HFFc6 (cell line): ENCODE measurements at regions not wholly inside any gene's neighbourhood (a gene's known extent, or its start where the extent isn't known, plus 50 kb on each side); places are given as distances from the start of the nearest gene placed in this dataset.

ENCODE experiments used
- DNase-seq: peaks from one replicate; pipeline ENCODE4 v3.0.0-alpha.2; 2018
- H3K27ac Mint-ChIP-seq: 2 replicates; pipeline ENCODE4 v1.8.0; 2020; ENCODE audit warnings: mild to moderate bottlenecking, mixed read lengths
- H3K27me3 Mint-ChIP-seq: 2 replicates; pipeline ENCODE4 v1.8.0; 2021; ENCODE audit warnings: mild to moderate bottlenecking, moderate library complexity, mixed read lengths; ENCODE audit not compliant: insufficient read depth
- H3K36me3 Mint-ChIP-seq: 2 replicates; pipeline ENCODE4 v1.8.0; 2021; ENCODE audit warnings: low read depth, mixed read lengths
- H3K4me1 Mint-ChIP-seq: 2 replicates; pipeline ENCODE4 v1.8.0; 2020; ENCODE audit warnings: low read depth, mixed read lengths
- H3K4me3 Mint-ChIP-seq: 2 replicates; pipeline ENCODE4 v1.8.0; 2020; ENCODE audit warnings: mild to moderate bottlenecking, moderate library complexity, mixed read lengths
- H3K9me3 Mint-ChIP-seq: 2 replicates; pipeline ENCODE4 v1.8.0; 2020; ENCODE audit warnings: mild to moderate bottlenecking, mixed read lengths
- TF ChIP-seq, protein P1 (sequence below): fragments of 200-600 bp; sonication (generic); IDR thresholded peaks from 2 replicates; pipeline ENCODE4 v1.5.0; 2021; ENCODE audit warnings: antibody characterized with exemption, mild to moderate bottlenecking

DNA sequence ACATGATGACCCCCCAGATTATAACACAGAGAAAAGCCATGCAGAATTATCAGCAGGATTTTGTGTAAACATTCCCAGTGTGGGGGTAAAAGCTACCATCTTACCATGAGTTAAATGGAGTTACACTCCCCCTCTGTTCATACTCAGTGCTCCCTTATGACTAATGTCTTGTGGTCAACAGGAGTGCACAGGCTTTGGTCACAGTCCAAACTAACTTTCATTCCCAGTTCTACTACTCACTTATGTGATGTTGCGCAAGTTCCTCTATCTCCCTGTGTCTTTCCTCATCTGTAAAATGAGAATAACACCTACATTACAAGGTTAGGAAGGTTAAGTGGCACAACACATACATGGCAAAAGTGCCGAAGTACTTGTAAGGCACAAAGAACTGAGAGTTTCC is 277.9 kb downstream of the RBM26 start:
- TF ChIP-seq, protein P1, sequence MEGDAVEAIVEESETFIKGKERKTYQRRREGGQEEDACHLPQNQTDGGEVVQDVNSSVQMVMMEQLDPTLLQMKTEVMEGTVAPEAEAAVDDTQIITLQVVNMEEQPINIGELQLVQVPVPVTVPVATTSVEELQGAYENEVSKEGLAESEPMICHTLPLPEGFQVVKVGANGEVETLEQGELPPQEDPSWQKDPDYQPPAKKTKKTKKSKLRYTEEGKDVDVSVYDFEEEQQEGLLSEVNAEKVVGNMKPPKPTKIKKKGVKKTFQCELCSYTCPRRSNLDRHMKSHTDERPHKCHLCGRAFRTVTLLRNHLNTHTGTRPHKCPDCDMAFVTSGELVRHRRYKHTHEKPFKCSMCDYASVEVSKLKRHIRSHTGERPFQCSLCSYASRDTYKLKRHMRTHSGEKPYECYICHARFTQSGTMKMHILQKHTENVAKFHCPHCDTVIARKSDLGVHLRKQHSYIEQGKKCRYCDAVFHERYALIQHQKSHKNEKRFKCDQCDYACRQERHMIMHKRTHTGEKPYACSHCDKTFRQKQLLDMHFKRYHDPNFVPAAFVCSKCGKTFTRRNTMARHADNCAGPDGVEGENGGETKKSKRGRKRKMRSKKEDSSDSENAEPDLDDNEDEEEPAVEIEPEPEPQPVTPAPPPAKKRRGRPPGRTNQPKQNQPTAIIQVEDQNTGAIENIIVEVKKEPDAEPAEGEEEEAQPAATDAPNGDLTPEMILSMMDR, result no peak
- H3K4me3 Mint-ChIP-seq, result no peak overlapping the region
- H3K36me3 Mint-ChIP-seq, result no peaks in the 10 kb centered on the region
- H3K27ac Mint-ChIP-seq, result no peak overlapping the region
- peaks cover 23% of the 10 kb centered on the region for H3K9me3 Mint-ChIP-seq
- H3K27me3 Mint-ChIP-seq, result no peaks in the 10 kb centered on the region; the same call in 1 of the 2 replicates
- DNase-seq, result peak; percentile 10
- no peaks in the 10 kb centered on the region for H3K4me1 Mint-ChIP-seq

DNA sequence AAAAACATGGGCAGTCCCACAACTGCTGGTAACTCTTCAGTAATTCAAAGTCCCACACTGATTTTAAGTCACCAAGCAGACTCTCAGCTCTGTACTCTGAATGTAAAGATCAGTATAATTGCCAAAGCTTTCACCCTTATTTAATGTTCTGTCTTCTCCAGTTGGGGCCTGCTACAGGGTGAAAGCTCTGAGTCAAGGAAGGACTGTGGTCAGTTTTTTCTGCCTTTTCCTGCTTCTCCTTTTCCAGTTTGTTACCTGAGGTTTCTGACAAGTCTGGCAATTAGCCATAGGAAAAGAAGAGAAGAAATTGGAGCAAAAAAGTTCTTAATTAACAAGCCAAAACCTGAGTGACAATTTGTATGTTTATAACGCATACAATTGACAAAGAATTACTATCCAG is 279.3 kb downstream of the RBM26 start:
- Mint-ChIP-seq H3K27ac (no peak overlapping the region), H3K9me3 (peaks cover 22% of the 10 kb centered on the region), H3K4me3 (no peak overlapping the region), H3K27me3 (no peaks in the 10 kb centered on the region; the same call in 1 of the 2 replicates), H3K4me1 (no peaks in the 10 kb centered on the region), H3K36me3 (no peaks in the 10 kb centered on the region)
- TF ChIP-seq, protein P1, result no peak
- DNase-seq, result no peak

GRCh38 chr13:79124183-79124582 is 281.9 kb downstream of the RBM26 start:
- no peaks in the 10 kb centered on the region for H3K4me1 Mint-ChIP-seq
- no peak overlapping the region for H3K27ac Mint-ChIP-seq
- peaks cover 23% of the 10 kb centered on the region for H3K9me3 Mint-ChIP-seq
- TF ChIP-seq, protein P1, result no peak
- DNase-seq, result no peak
- no peak overlapping the region for H3K4me3 Mint-ChIP-seq
- H3K36me3 Mint-ChIP-seq, result no peaks in the 10 kb centered on the region
- no peaks in the 10 kb centered on the region for H3K27me3 Mint-ChIP-seq

GRCh38 chr13:79121286-79121685 is 284.8 kb downstream of the RBM26 start:
- Mint-ChIP-seq H3K36me3 (peaks cover 4% of the 10 kb centered on the region; the same call in 1 of the 2 replicates), H3K27me3 (peaks cover 1% of the 10 kb centered on the region; the same call in 1 of the 2 replicates), H3K9me3 (peaks cover 29% of the 10 kb centered on the region), H3K4me3 (no peak overlapping the region), H3K27ac (no peak overlapping the region), H3K4me1 (no peaks in the 10 kb centered on the region)
- TF ChIP-seq, protein P1, result no peak
- DNase-seq, result no peak

- Mint-ChIP-seq H3K27me3 (peaks cover 1% of the 10 kb centered on the region; the same call in 1 of the 2 replicates), H3K36me3 (peaks cover 4% of the 10 kb centered on the region; the same call in 1 of the 2 replicates), H3K9me3 (peaks cover 24% of the 10 kb centered on the region), H3K4me3 (no peak overlapping the region), H3K4me1 (no peaks in the 10 kb centered on the region), H3K27ac (no peak overlapping the region)
- no peak for DNase-seq
- TF ChIP-seq, protein P1, result no peak
Measured at GRCh38 chr13:79119578-79120107, 286.4 kb downstream of the RBM26 start.
